Body of pancreas (tissue), 4 donors: ENCODE measurements at regions not wholly inside any gene's neighbourhood (a gene's known extent, or its start where the extent isn't known, plus 50 kb on each side); places are given as distances from the start of the nearest gene placed in this dataset.

Source experiments
- POLR2A ChIP-seq, 3 donors: fragments of 450-650 bp; IDR thresholded peaks; one replicate each; pipeline ENCODE4 v1.6.1; 2016; ENCODE audit warnings: antibody characterized with exemption in 3 of 3, mild to moderate bottlenecking in 2 of 3
- TF ChIP-seq, protein P1 (sequence below), 7 experiments: fragments of 450-650 bp in 4 of 7; fragments of 200-600 bp in 3 of 7; sonication (generic) in 3 of 7; IDR thresholded peaks; one replicate each; pipeline ENCODE4 v1.5.1; 2016 to 2019; ENCODE audit warnings: antibody characterized with exemption in 7 of 7

DNA sequence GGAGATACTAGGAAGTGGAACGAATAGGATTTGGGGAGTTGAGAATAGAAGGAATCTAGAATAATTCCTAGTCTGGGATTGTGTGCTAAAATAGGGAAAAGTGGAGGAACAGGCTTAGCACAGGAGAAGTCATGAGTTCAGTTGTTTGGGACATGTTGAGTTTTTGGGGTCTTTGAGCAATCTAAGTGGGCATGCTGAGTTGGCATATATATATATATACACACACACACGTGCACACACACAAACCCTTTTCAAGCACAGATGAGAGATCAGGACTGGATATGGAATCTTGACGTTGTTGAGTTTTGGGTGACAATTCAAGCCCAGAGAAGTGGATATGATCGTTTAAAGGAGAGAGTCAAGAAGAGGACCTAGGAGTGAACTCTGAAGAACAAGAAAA, 168.2 kb upstream of the CHST9 start:
- TF ChIP-seq, protein P1, sequence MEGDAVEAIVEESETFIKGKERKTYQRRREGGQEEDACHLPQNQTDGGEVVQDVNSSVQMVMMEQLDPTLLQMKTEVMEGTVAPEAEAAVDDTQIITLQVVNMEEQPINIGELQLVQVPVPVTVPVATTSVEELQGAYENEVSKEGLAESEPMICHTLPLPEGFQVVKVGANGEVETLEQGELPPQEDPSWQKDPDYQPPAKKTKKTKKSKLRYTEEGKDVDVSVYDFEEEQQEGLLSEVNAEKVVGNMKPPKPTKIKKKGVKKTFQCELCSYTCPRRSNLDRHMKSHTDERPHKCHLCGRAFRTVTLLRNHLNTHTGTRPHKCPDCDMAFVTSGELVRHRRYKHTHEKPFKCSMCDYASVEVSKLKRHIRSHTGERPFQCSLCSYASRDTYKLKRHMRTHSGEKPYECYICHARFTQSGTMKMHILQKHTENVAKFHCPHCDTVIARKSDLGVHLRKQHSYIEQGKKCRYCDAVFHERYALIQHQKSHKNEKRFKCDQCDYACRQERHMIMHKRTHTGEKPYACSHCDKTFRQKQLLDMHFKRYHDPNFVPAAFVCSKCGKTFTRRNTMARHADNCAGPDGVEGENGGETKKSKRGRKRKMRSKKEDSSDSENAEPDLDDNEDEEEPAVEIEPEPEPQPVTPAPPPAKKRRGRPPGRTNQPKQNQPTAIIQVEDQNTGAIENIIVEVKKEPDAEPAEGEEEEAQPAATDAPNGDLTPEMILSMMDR (IDR thresholded peaks at IDR 0.05): no peak
- no peak for TF ChIP-seq POLR2A (IDR thresholded peaks at IDR 0.05)
